Osteocyte (in vitro differentiated cells): ENCODE measurements at regions not wholly inside any gene's neighbourhood (a gene's known extent, or its start where the extent isn't known, plus 50 kb on each side); places are given as distances from the start of the nearest gene placed in this dataset.
"Not testable (repeated sequence)": the region's sequence is repeated elsewhere in the genome, so short reads cannot be mapped to it uniquely, and the experiment has no call there.

Experiments
- DNase-seq: peaks from one replicate; pipeline ENCODE4 v3.0.0; 2021; ENCODE audit warnings: mixed read lengths; ENCODE audit not compliant: unreplicated experiment; ENCODE audit errors: extremely low spot score
- H3K27ac Mint-ChIP-seq: one replicate; pipeline ENCODE4 v1.8.0; 2021; ENCODE audit warnings: mild to moderate bottlenecking, mixed read lengths; ENCODE audit not compliant: unreplicated experiment
- H3K27me3 Mint-ChIP-seq: one replicate; pipeline ENCODE4 v1.8.0; 2021; ENCODE audit warnings: mixed read lengths; ENCODE audit not compliant: unreplicated experiment
- H3K36me3 Mint-ChIP-seq: one replicate; pipeline ENCODE4 v1.8.0; 2021; ENCODE audit warnings: mixed read lengths; ENCODE audit not compliant: unreplicated experiment
- H3K4me1 Mint-ChIP-seq: one replicate; pipeline ENCODE4 v1.8.0; 2021; ENCODE audit warnings: mixed read lengths; ENCODE audit not compliant: unreplicated experiment
- H3K4me3 Mint-ChIP-seq: one replicate; pipeline ENCODE4 v1.8.0; 2021; ENCODE audit warnings: mild to moderate bottlenecking, moderate library complexity, mixed read lengths; ENCODE audit not compliant: unreplicated experiment
- H3K9me3 Mint-ChIP-seq: one replicate; pipeline ENCODE4 v1.8.0; 2021; ENCODE audit warnings: mixed read lengths; ENCODE audit not compliant: unreplicated experiment
- TF ChIP-seq, protein P1 (sequence below): fragments of 200-600 bp; sonication (generic); IDR thresholded peaks from 2 replicates; pipeline ENCODE4 v1.5.0; 2021; ENCODE audit warnings: antibody characterized with exemption, mild to moderate bottlenecking, moderate library complexity

DNA sequence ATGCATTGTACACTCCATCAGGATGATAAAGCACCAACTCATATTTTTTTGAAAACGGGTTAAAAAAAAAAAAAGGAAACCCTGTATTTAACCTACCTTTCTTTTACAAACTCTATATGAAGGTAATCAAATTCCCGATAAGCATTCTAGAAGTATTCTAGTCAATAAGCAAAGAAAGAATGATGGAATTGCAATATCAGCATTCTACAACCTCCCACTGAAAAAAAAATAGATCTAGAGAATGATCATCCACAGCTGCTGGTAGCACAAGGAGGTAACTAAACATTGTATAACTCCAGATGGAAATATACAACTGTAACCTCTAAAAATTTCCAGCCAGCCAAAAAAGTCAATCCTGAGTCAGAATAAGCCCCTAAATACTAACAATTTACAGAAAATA is 95.3 kb upstream of the DCC start:
- TF ChIP-seq, protein P1, sequence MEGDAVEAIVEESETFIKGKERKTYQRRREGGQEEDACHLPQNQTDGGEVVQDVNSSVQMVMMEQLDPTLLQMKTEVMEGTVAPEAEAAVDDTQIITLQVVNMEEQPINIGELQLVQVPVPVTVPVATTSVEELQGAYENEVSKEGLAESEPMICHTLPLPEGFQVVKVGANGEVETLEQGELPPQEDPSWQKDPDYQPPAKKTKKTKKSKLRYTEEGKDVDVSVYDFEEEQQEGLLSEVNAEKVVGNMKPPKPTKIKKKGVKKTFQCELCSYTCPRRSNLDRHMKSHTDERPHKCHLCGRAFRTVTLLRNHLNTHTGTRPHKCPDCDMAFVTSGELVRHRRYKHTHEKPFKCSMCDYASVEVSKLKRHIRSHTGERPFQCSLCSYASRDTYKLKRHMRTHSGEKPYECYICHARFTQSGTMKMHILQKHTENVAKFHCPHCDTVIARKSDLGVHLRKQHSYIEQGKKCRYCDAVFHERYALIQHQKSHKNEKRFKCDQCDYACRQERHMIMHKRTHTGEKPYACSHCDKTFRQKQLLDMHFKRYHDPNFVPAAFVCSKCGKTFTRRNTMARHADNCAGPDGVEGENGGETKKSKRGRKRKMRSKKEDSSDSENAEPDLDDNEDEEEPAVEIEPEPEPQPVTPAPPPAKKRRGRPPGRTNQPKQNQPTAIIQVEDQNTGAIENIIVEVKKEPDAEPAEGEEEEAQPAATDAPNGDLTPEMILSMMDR = no peak
- Mint-ChIP-seq H3K4me3 (no peak overlapping the region), H3K9me3 (peaks cover 26% of the 10 kb centered on the region), H3K36me3 (no peaks in the 10 kb centered on the region), H3K27me3 (no peaks in the 10 kb centered on the region), H3K27ac (no peak overlapping the region), H3K4me1 (no peaks in the 10 kb centered on the region)
- DNase-seq = no peak

DNA sequence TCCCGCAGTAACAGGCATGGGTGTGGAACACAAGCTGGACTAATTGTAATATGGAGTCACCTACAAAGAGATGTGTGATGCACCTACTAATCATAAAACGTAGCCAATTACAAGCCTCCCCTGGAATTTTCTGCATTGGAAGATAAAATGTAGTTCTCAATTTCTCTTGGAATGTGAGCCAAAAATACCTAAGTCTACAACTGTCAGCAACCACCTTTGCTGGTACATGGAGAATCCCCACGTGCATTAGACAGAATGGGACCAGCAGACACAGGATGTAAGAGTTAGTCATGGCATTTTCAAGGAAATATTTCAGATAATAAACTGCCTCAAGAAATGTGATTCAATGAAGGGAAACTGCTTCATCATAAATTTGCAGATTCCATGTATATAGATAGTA is 85.6 kb upstream of the DCC start:
- Mint-ChIP-seq H3K27ac (no peak overlapping the region), H3K4me1 (no peaks in the 10 kb centered on the region), H3K27me3 (no peaks in the 10 kb centered on the region), H3K9me3 (peaks cover 4% of the 10 kb centered on the region), H3K4me3 (no peak overlapping the region), H3K36me3 (no peaks in the 10 kb centered on the region)
- DNase-seq = no peak
- TF ChIP-seq, protein P1 = no peak

DNA sequence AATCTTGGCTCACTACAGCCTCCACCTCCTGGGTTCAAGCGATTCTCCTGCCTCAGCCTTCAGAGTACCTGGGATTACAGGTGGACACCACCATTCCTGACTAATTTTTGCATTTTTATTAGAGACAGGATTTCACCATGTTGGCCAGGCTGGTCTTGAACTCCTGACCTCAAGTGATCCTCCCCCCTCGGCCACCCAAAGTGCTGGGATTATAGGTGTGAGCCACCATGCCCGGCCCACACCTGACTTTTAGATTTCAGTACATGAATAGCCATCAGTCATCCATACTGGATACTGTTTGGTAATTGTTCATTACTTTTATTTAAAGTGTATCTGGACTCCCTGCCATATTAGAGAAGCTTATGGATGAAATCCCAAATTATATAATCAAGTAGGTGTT is 82.6 kb upstream of the DCC start:
- not testable (repeated sequence) for H3K27ac Mint-ChIP-seq, H3K36me3 Mint-ChIP-seq, H3K4me3 Mint-ChIP-seq, H3K4me1 Mint-ChIP-seq, H3K9me3 Mint-ChIP-seq, DNase-seq, H3K27me3 Mint-ChIP-seq

DNA sequence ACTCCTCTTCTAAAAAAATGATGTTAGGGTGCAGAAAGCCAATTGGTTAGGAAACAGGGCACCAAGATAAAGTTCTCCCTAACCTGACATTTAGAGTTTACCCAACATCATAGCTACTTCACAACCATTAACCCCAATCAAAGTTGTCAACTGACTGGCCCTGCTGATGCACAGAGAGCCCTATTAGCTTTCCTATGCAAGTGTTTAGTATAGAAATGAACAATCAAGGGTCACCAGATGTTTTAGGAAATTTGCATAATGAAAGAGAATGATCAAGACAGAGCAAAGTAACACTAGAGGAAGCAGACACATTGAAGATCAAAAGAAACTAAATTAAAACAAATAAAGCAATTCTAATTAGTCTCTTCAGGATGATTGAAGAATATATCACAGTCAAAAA is 64.2 kb upstream of the DCC start:
- H3K27ac Mint-ChIP-seq = no peak overlapping the region
- no peak for DNase-seq
- H3K9me3 Mint-ChIP-seq = no peaks in the 10 kb centered on the region
- TF ChIP-seq, protein P1 = no peak
- no peaks in the 10 kb centered on the region for H3K36me3 Mint-ChIP-seq
- H3K4me3 Mint-ChIP-seq = no peak overlapping the region
- no peaks in the 10 kb centered on the region for H3K4me1 Mint-ChIP-seq
- H3K27me3 Mint-ChIP-seq = peaks cover 6% of the 10 kb centered on the region

DNA sequence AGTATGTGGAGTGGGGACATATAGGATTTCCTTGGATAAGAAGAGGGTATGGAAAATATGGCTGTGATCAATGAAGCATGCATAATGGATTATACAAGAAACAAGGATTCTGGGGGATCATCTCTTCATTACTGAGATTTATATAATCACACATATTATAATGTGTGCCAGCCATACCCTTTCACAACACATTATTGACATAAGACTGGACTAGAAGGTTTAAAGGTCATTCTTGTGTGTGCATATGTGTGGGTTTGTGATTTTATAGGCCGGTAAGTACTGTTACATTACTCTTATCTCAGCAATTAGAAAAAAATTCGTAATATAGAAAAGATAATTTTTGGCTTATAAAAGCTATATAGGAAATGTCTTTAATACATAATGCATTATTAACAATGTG is 62.2 kb upstream of the DCC start:
- TF ChIP-seq, protein P1 = no peak
- no peak overlapping the region for H3K27ac Mint-ChIP-seq
- H3K27me3 Mint-ChIP-seq = peaks cover 6% of the 10 kb centered on the region
- H3K36me3 Mint-ChIP-seq = no peaks in the 10 kb centered on the region
- H3K4me3 Mint-ChIP-seq = no peak overlapping the region
- H3K4me1 Mint-ChIP-seq = no peaks in the 10 kb centered on the region
- H3K9me3 Mint-ChIP-seq = no peaks in the 10 kb centered on the region
- DNase-seq = no peak

DNA sequence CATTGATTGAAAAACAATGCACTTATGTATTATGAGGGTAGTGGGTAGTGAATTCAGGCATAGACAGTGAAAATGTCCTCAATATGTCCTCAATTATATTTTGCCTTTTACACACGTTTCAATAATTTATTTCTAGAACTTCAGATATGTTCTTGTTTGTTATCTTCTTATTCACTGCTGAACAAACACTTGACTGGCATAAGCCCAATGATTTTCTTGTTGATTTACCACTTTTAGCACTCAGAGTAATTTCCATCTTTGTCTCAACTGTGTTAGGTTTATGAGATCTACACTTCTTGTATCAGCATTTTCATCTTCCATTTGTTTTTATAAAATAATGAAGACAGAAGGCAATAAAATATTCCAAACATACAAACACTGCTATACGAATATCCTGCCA is 61.8 kb upstream of the DCC start:
- H3K27me3 Mint-ChIP-seq = peaks cover 6% of the 10 kb centered on the region
- no peaks in the 10 kb centered on the region for H3K4me1 Mint-ChIP-seq
- no peaks in the 10 kb centered on the region for H3K36me3 Mint-ChIP-seq
- TF ChIP-seq, protein P1 = no peak
- no peak overlapping the region for H3K4me3 Mint-ChIP-seq
- no peaks in the 10 kb centered on the region for H3K9me3 Mint-ChIP-seq
- DNase-seq = no peak
- no peak overlapping the region for H3K27ac Mint-ChIP-seq
